ENCODE measurements at regions not wholly inside any gene's neighbourhood (a gene's known extent, or its start where the extent isn't known, plus 50 kb on each side); places are given as distances from the start of the nearest gene placed in this dataset.

- Mint-ChIP-seq H3K27ac (no peak overlapping the region), H3K9me3 (no peaks in the 10 kb centered on the region), H3K36me3 (ENCODE audit: low read depth) (no peaks in the 10 kb centered on the region), H3K4me3 (no peak overlapping the region), H3K4me1 (ENCODE audit: low read depth) (peaks cover 3% of the 10 kb centered on the region), H3K27me3 (ENCODE audit: low read depth) (no peaks in the 10 kb centered on the region)
- DNase-seq = no peak
- intact Hi-C loops (cut with micrococcal nuclease) = no loop called here
- CTCF ChIA-PET = interaction anchor here (1.0 kb wide), 1 partner anchor 14 kb away, joined by 3 read pairs; no protein-coding TSS in a partner anchor
Measured at GRCh38 chr20:59390437-59390836, 90.0 kb downstream of the EDN3 start.

- intact Hi-C loops (cut with micrococcal nuclease) = no loop called here
- no peaks in the 10 kb centered on the region for H3K4me1 Mint-ChIP-seq (ENCODE audit: low read depth)
- H3K27ac Mint-ChIP-seq = no peak overlapping the region
- no peak overlapping the region for H3K4me3 Mint-ChIP-seq
- DNase-seq = no peak
- H3K36me3 Mint-ChIP-seq (ENCODE audit: low read depth) = no peaks in the 10 kb centered on the region
- CTCF ChIA-PET = interaction anchor here (0.6 to 1.0 kb wide), 2 partner anchors 63 to 335 kb away, joined by 3 to 7 read pairs; no protein-coding TSS in a partner anchor
- H3K9me3 Mint-ChIP-seq = no peaks in the 10 kb centered on the region
- H3K27me3 Mint-ChIP-seq (ENCODE audit: low read depth) = no peaks in the 10 kb centered on the region
Measured at GRCh38 chr20:59391975-59392374, 91.6 kb downstream of the EDN3 start.

- H3K4me3 Mint-ChIP-seq = no peak overlapping the region
- no peaks in the 10 kb centered on the region for H3K9me3 Mint-ChIP-seq
- CTCF ChIA-PET = no interaction called here
- H3K36me3 Mint-ChIP-seq (ENCODE audit: low read depth) = no peaks in the 10 kb centered on the region
- intact Hi-C loops (cut with micrococcal nuclease) = no loop called here
- no peak for DNase-seq
- H3K27me3 Mint-ChIP-seq (ENCODE audit: low read depth) = no peaks in the 10 kb centered on the region
- no peaks in the 10 kb centered on the region for H3K4me1 Mint-ChIP-seq (ENCODE audit: low read depth)
- no peak overlapping the region for H3K27ac Mint-ChIP-seq
Measured at GRCh38 chr20:59392736-59393135, 92.3 kb downstream of the EDN3 start.

- no peak for DNase-seq
- Mint-ChIP-seq H3K9me3 (no peaks in the 10 kb centered on the region), H3K4me3 (no peak overlapping the region), H3K36me3 (ENCODE audit: low read depth) (no peaks in the 10 kb centered on the region), H3K4me1 (ENCODE audit: low read depth) (no peaks in the 10 kb centered on the region), H3K27me3 (ENCODE audit: low read depth) (no peaks in the 10 kb centered on the region), H3K27ac (no peak overlapping the region)
- CTCF ChIA-PET = interaction anchor here (1.5 kb wide), 1 partner anchor 11 kb away, joined by 3 read pairs; no protein-coding TSS in a partner anchor
- intact Hi-C loops (cut with micrococcal nuclease) = no loop called here
Measured at GRCh38 chr20:59393142-59393541, 92.7 kb downstream of the EDN3 start.

- H3K4me1 Mint-ChIP-seq (ENCODE audit: low read depth) = no peaks in the 10 kb centered on the region
- intact Hi-C loops (cut with micrococcal nuclease) = no loop called here
- H3K27me3 Mint-ChIP-seq (ENCODE audit: low read depth) = no peaks in the 10 kb centered on the region
- H3K27ac Mint-ChIP-seq = no peak overlapping the region
- H3K9me3 Mint-ChIP-seq = no peaks in the 10 kb centered on the region
- DNase-seq = no peak
- CTCF ChIA-PET = no interaction called here
- no peak overlapping the region for H3K4me3 Mint-ChIP-seq
- no peaks in the 10 kb centered on the region for H3K36me3 Mint-ChIP-seq (ENCODE audit: low read depth)
Measured at GRCh38 chr20:59395729-59396128, 95.3 kb downstream of the EDN3 start.

GRCh38 chr20:59398537-59399205 is 98.3 kb downstream of the EDN3 start:
- H3K4me1 Mint-ChIP-seq (ENCODE audit: low read depth) = peaks cover 2% of the 10 kb centered on the region
- CTCF ChIA-PET = interaction anchor here (0.7 kb wide), 1 partner anchor 917 kb away, joined by 3 read pairs; no protein-coding TSS in a partner anchor
- no peaks in the 10 kb centered on the region for H3K27me3 Mint-ChIP-seq (ENCODE audit: low read depth)
- no peak overlapping the region for H3K27ac Mint-ChIP-seq
- no peaks in the 10 kb centered on the region for H3K36me3 Mint-ChIP-seq (ENCODE audit: low read depth)
- DNase-seq = peak; percentile 50
- H3K4me3 Mint-ChIP-seq = no peak overlapping the region
- H3K9me3 Mint-ChIP-seq = no peaks in the 10 kb centered on the region
- intact Hi-C loops (cut with micrococcal nuclease) = no loop called here

- intact Hi-C loops (cut with micrococcal nuclease) = loop anchor here (5.0 kb wide), 1 partner anchor 192 kb away; no protein-coding TSS in a partner anchor
- Mint-ChIP-seq H3K27ac (no peak overlapping the region), H3K27me3 (ENCODE audit: low read depth) (peaks cover 2% of the 10 kb centered on the region), H3K9me3 (no peaks in the 10 kb centered on the region), H3K4me3 (no peak overlapping the region), H3K4me1 (ENCODE audit: low read depth) (peaks cover 2% of the 10 kb centered on the region), H3K36me3 (ENCODE audit: low read depth) (no peaks in the 10 kb centered on the region)
- CTCF ChIA-PET = interaction anchor here (0.7 kb wide), 1 partner anchor 918 kb away, joined by 3 read pairs; no protein-coding TSS in a partner anchor
- DNase-seq = no peak
Measured at GRCh38 chr20:59399426-59400099, 99.2 kb downstream of the EDN3 start.

- CTCF ChIA-PET = interaction anchor here (0.6 kb wide), 1 partner anchor 90 kb away, joined by 5 read pairs; no protein-coding TSS in a partner anchor
- Mint-ChIP-seq H3K4me1 (ENCODE audit: low read depth) (peaks cover 2% of the 10 kb centered on the region), H3K27me3 (ENCODE audit: low read depth) (peaks cover 8% of the 10 kb centered on the region), H3K36me3 (ENCODE audit: low read depth) (no peaks in the 10 kb centered on the region), H3K9me3 (no peaks in the 10 kb centered on the region), H3K4me3 (no peak overlapping the region), H3K27ac (no peak overlapping the region)
- DNase-seq = peak; percentile 59
- intact Hi-C loops (cut with micrococcal nuclease) = loop anchor here (5.0 kb wide), 1 partner anchor 193 kb away; no protein-coding TSS in a partner anchor
Measured at GRCh38 chr20:59400708-59401107, 100.3 kb downstream of the EDN3 start.

- Mint-ChIP-seq H3K4me3 (no peak overlapping the region), H3K27me3 (ENCODE audit: low read depth) (peaks cover 8% of the 10 kb centered on the region), H3K27ac (no peak overlapping the region), H3K4me1 (ENCODE audit: low read depth) (peaks cover 2% of the 10 kb centered on the region), H3K36me3 (ENCODE audit: low read depth) (no peaks in the 10 kb centered on the region), H3K9me3 (no peaks in the 10 kb centered on the region)
- intact Hi-C loops (cut with micrococcal nuclease) = loop anchor here (1.0 to 5.0 kb wide), 5 partner anchors 149 to 532 kb away; no protein-coding TSS in a partner anchor
- peak; percentile 55 for DNase-seq
- CTCF ChIA-PET = interaction anchor here (0.6 to 2.5 kb wide), 6 partner anchors 80 to 533 kb away, joined by 3 to 14 read pairs (median 3); no protein-coding TSS in a partner anchor
Measured at GRCh38 chr20:59402681-59403080, 102.3 kb downstream of the EDN3 start.

GRCh38 chr20:59403261-59403961 is 103.0 kb downstream of the EDN3 start:
- CTCF ChIA-PET = interaction anchor here (0.6 to 2.5 kb wide), 14 partner anchors 9 to 536 kb away, joined by 3 to 14 read pairs (median 4); no protein-coding TSS in a partner anchor
- intact Hi-C loops (cut with micrococcal nuclease) = loop anchor here (1.0 to 5.0 kb wide), 5 partner anchors 150 to 533 kb away; no protein-coding TSS in a partner anchor
- no peak overlapping the region for H3K4me3 Mint-ChIP-seq
- H3K27ac Mint-ChIP-seq = no peak overlapping the region
- H3K4me1 Mint-ChIP-seq (ENCODE audit: low read depth) = peaks cover 2% of the 10 kb centered on the region
- peaks cover 8% of the 10 kb centered on the region for H3K27me3 Mint-ChIP-seq (ENCODE audit: low read depth)
- H3K9me3 Mint-ChIP-seq = no peaks in the 10 kb centered on the region
- H3K36me3 Mint-ChIP-seq (ENCODE audit: low read depth) = no peaks in the 10 kb centered on the region
- peak; percentile 72 for DNase-seq

GRCh38 chr20:59403962-59404314 is 103.5 kb downstream of the EDN3 start:
- CTCF ChIA-PET = interaction anchor here (0.6 to 2.6 kb wide), 17 partner anchors 10 to 536 kb away, joined by 3 to 14 read pairs (median 4); no protein-coding TSS in a partner anchor
- H3K36me3 Mint-ChIP-seq (ENCODE audit: low read depth) = no peaks in the 10 kb centered on the region
- H3K27ac Mint-ChIP-seq = no peak overlapping the region
- peaks cover 8% of the 10 kb centered on the region for H3K27me3 Mint-ChIP-seq (ENCODE audit: low read depth)
- intact Hi-C loops (cut with micrococcal nuclease) = loop anchor here (1.0 to 5.0 kb wide), 5 partner anchors 151 to 533 kb away; no protein-coding TSS in a partner anchor
- no peaks in the 10 kb centered on the region for H3K9me3 Mint-ChIP-seq
- no peak for DNase-seq
- H3K4me3 Mint-ChIP-seq = no peak overlapping the region
- peaks cover 2% of the 10 kb centered on the region for H3K4me1 Mint-ChIP-seq (ENCODE audit: low read depth)

GRCh38 chr20:59404749-59405148 is 104.3 kb downstream of the EDN3 start:
- Mint-ChIP-seq H3K9me3 (no peaks in the 10 kb centered on the region), H3K36me3 (ENCODE audit: low read depth) (no peaks in the 10 kb centered on the region)
- no peak for DNase-seq

More at GRCh38 chr20:59404749-59405148, 104.3 kb downstream of the EDN3 start:
- CTCF ChIA-PET = interaction anchor here (0.6 to 2.6 kb wide), 16 partner anchors 11 to 537 kb away, joined by 3 to 14 read pairs (median 4); no protein-coding TSS in a partner anchor
- intact Hi-C loops (cut with micrococcal nuclease) = loop anchor here (5.0 kb wide), 1 partner anchor 197 kb away; no protein-coding TSS in a partner anchor
- H3K27me3 Mint-ChIP-seq (ENCODE audit: low read depth) = peaks cover 8% of the 10 kb centered on the region
- no peak overlapping the region for H3K4me3 Mint-ChIP-seq
- peaks cover 2% of the 10 kb centered on the region for H3K4me1 Mint-ChIP-seq (ENCODE audit: low read depth)
- H3K27ac Mint-ChIP-seq = no peak overlapping the region
